ENCODE measurements at regions not wholly inside any gene's neighbourhood (a gene's known extent, or its start where the extent isn't known, plus 50 kb on each side); places are given as distances from the start of the nearest gene placed in this dataset.
"Not testable (repeated sequence)": the region's sequence is repeated elsewhere in the genome, so short reads cannot be mapped to it uniquely, and the experiment has no call there.

GRCh38 chr21:22019766-22020165, 1021.6 kb downstream of the NCAM2 start:
- TF ChIP-seq, protein P1, sequence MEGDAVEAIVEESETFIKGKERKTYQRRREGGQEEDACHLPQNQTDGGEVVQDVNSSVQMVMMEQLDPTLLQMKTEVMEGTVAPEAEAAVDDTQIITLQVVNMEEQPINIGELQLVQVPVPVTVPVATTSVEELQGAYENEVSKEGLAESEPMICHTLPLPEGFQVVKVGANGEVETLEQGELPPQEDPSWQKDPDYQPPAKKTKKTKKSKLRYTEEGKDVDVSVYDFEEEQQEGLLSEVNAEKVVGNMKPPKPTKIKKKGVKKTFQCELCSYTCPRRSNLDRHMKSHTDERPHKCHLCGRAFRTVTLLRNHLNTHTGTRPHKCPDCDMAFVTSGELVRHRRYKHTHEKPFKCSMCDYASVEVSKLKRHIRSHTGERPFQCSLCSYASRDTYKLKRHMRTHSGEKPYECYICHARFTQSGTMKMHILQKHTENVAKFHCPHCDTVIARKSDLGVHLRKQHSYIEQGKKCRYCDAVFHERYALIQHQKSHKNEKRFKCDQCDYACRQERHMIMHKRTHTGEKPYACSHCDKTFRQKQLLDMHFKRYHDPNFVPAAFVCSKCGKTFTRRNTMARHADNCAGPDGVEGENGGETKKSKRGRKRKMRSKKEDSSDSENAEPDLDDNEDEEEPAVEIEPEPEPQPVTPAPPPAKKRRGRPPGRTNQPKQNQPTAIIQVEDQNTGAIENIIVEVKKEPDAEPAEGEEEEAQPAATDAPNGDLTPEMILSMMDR (IDR thresholded peaks at IDR 0.05; ENCODE audit: insufficient read depth, low read length), result no peak
- H3K4me3 ChIP-seq (ENCODE audit: low read depth, low read length), result no peak overlapping the region
- DNase-seq (ENCODE audit: low read depth), result no peak

GRCh38 chr21:22020221-22020620, 1022.0 kb downstream of the NCAM2 start:
- no peak overlapping the region for H3K4me3 ChIP-seq (ENCODE audit: low read depth, low read length)
- DNase-seq (ENCODE audit: low read depth), result no peak
- TF ChIP-seq, protein P1 (IDR thresholded peaks at IDR 0.05; ENCODE audit: insufficient read depth, low read length), result no peak

DNA sequence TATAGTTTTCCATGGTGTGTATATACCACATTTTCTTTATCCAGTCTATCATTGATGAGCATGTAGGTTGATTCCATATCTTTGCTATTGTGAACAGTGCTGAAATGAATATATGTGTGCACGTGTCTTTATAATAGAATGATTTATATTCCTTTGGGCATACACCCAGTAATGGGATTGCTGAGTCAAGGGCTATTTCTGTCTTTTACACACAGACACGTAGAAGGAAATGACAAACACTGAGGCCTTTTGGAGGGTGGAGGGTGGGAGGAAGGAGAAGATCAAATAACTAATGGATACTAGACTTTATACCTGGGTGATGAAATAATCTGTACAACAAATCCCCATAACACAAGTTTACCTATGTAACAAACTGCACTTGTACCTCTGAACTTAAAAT, 1025.7 kb downstream of the NCAM2 start:
- not testable (repeated sequence) for H3K4me3 ChIP-seq (ENCODE audit: low read depth, low read length); DNase-seq (ENCODE audit: low read depth)

DNA sequence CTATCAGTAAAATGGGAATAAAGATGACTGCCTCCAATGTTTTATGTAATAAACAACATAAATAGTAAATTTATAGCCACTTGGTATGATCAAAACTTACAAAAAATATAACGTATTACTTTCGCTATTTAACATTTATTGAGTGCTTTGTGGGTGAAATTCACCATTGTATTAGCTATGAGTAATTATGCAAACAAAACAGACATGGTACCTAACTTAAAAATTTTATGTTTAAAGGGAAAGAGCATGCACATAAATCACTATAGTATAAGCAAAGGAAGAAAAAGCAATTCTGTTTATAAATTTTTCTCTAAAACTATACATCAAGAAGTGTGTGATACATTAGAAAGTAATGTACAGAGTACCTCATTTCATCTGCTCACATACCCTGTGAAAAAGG, 1046.2 kb downstream of the NCAM2 start:
- DNase-seq (ENCODE audit: low read depth), result no peak
- TF ChIP-seq, protein P1 (IDR thresholded peaks at IDR 0.05; ENCODE audit: insufficient read depth, low read length), result no peak
- no peak overlapping the region for H3K4me3 ChIP-seq (ENCODE audit: low read depth, low read length)

GRCh38 chr21:22046576-22046975, 1048.4 kb downstream of the NCAM2 start:
- H3K4me3 ChIP-seq (ENCODE audit: low read depth, low read length), result no peak overlapping the region
- DNase-seq (ENCODE audit: low read depth), result no peak
- TF ChIP-seq, protein P1 (IDR thresholded peaks at IDR 0.05; ENCODE audit: insufficient read depth, low read length), result no peak

DNA sequence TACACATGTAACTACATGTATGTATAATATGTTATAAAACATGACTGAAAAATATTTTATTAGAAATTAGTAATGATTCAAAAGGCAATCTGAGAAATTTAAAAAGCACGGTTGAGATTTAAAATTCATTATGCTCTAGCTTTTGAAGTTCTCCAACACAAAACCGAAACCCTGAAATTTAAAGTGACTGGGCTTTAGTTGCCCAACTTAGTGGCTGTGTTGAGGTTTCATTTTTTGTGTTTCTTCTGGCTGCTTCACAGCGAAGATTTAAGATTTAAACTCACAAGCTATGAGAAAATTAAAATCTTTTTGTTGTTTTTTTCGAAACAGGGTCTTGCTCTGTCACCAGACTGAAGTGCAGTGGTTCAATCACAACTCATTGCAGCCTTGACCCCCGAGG, 1058.7 kb downstream of the NCAM2 start:
- TF ChIP-seq, protein P1 (IDR thresholded peaks at IDR 0.05; ENCODE audit: insufficient read depth, low read length), result no peak
- no peak for DNase-seq (ENCODE audit: low read depth)
- H3K4me3 ChIP-seq (ENCODE audit: low read depth, low read length), result no peak overlapping the region

DNA sequence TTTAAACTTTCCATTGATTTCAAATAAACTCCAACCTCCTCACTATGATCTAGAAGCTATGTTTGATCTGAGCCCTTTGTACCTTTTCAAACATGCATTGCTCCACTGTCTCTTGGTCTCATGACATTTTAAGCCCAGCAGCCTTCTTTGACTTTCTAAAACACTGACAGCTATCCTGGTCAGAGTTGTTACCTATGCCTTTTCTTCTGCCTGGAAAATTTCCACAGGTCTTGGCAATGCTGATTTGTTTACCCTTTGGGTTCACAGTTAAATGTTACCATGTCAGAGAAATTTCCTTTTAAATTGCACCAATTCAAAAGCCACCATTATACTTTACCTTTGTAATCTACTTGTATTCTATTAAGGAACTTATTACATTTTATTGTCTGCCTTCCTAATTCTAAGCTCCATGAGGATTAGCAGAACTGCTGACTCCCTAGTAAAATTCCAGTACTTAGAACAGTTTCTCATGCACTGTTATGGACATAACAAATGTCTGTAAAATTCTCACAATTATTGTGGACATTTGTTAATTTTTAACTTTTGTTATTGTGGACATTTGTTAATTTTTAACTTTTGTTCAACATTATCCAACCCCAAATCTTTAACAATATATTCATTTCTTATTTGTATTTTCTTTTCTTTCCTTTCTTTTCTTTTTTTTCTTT, 1064.4 kb downstream of the NCAM2 start:
- TF ChIP-seq, protein P1 (IDR thresholded peaks at IDR 0.05; ENCODE audit: insufficient read depth, low read length), result no peak
- no peak overlapping the region for H3K4me3 ChIP-seq (ENCODE audit: low read depth, low read length)
- no peak for DNase-seq (ENCODE audit: low read depth)

Data from fibroblast of the aortic adventitia (primary cell).